Smooth muscle cell (in vitro differentiated cells): ENCODE measurements at regions not wholly inside any gene's neighbourhood (a gene's known extent, or its start where the extent isn't known, plus 50 kb on each side); places are given as distances from the start of the nearest gene placed in this dataset.
A peak's percentile ranks its signal among the peaks of the same experiment; 100 is the strongest.

Source experiments
- DNase-seq: peaks from one replicate; lab custom pipeline; 2025; ENCODE audit not compliant: unreplicated experiment; lab: John Stamatoyannopoulos, UW
- H2AFZ ChIP-seq: fragments of 200-600 bp; sonication (generic); 2 replicates; pipeline ENCODE4 v1.6.0; 2016; ENCODE audit warnings: antibody characterized with exemption, low read depth, mild to moderate bottlenecking
- H3F3A ChIP-seq: fragments of 200-600 bp; sonication (generic); 2 replicates; pipeline ENCODE4 v1.6.0; 2017; ENCODE audit warnings: antibody characterized with exemption, low read depth
- H3K27ac ChIP-seq: fragments of 200-600 bp; sonication (generic); 2 replicates; pipeline ENCODE4 v1.5.1; 2016; ENCODE audit warnings: low read depth, mild to moderate bottlenecking
- H3K27me3 ChIP-seq: fragments of 200-600 bp; sonication (generic); 2 replicates; pipeline ENCODE4 v1.6.1; 2016; ENCODE audit warnings: low read depth, mild to moderate bottlenecking
- H3K36me3 ChIP-seq: fragments of 200-600 bp; sonication (generic); 2 replicates; pipeline ENCODE4 v1.5.1; 2016; ENCODE audit warnings: low read depth
- H3K4me1 ChIP-seq: fragments of 200-600 bp; sonication (generic); 2 replicates; pipeline ENCODE4 v1.5.1; 2016; ENCODE audit warnings: low read depth
- H3K4me2 ChIP-seq: fragments of 200-600 bp; sonication (generic); 2 replicates; pipeline ENCODE4 v1.6.0; 2016; ENCODE audit warnings: mild to moderate bottlenecking
- H3K4me3 ChIP-seq: fragments of 200-600 bp; sonication (generic); 2 replicates; pipeline ENCODE4 v1.5.1; 2016; ENCODE audit warnings: mild to moderate bottlenecking
- H3K79me2 ChIP-seq: fragments of 200-600 bp; sonication (generic); 2 replicates; pipeline ENCODE4 v1.6.0; 2016; ENCODE audit warnings: low read depth, mild to moderate bottlenecking
- H3K9ac ChIP-seq: fragments of 200-600 bp; sonication (generic); 2 replicates; pipeline ENCODE4 v1.6.0; 2016; ENCODE audit warnings: low read depth
- H3K9me3 ChIP-seq: fragments of 200-600 bp; sonication (generic); replicated peaks from 2 replicates; pipeline ENCODE4 v1.5.1; 2016; ENCODE audit warnings: low read depth
- H4K20me1 ChIP-seq: fragments of 200-600 bp; sonication (generic); 2 replicates; pipeline ENCODE4 v1.6.0; 2016; ENCODE audit warnings: low read depth
- CTCF ChIP-seq: fragments of 200-600 bp; sonication (generic); IDR thresholded peaks from 2 replicates; pipeline ENCODE4 v1.5.1; 2017; ENCODE audit warnings: borderline replicate concordance, mild to moderate bottlenecking, antibody characterized with exemption; ENCODE audit not compliant: insufficient read depth, poor library complexity, severe bottlenecking
- WGBS: methylation state at CpG from one replicate; pipeline ENCODE4 v1.1.7; 2016; ENCODE audit warnings: low lambda C conversion rate; 5-methylcytosine and 5-hydroxymethylcytosine counted together

- peaks cover 9% of the 10 kb centered on the region for H3K27me3 ChIP-seq
- DNase-seq = no peak
- H3K36me3 ChIP-seq = no peaks in the 10 kb centered on the region
- H3K4me3 ChIP-seq = no peak overlapping the region
- no peak for TF ChIP-seq CTCF
- peak overlapping the region; percentile 53 for H3K4me2 ChIP-seq
- WGBS = 56% methylated on average over 7 of the region's 7 CpGs
- H3K9me3 ChIP-seq = no peaks in the 10 kb centered on the region
- no peak overlapping the region for H2AFZ ChIP-seq
- H3K79me2 ChIP-seq = no peaks in the 10 kb centered on the region
- H3K27ac ChIP-seq = no peak overlapping the region
- H4K20me1 ChIP-seq = no peaks in the 10 kb centered on the region
- H3K9ac ChIP-seq = no peak overlapping the region
- no peaks in the 10 kb centered on the region for H3F3A ChIP-seq
- no peaks in the 10 kb centered on the region for H3K4me1 ChIP-seq
Observed at GRCh38 chr2:37856101-37856751, 68.9 kb upstream of the RMDN2 start.

GRCh38 chr2:37857575-37858399, 67.3 kb upstream of the RMDN2 start:
- no peak overlapping the region for H3K4me2 ChIP-seq
- H3K79me2 ChIP-seq = no peaks in the 10 kb centered on the region
- H3K4me1 ChIP-seq = no peaks in the 10 kb centered on the region
- no peak overlapping the region for H3K9ac ChIP-seq
- no peak overlapping the region for H3K4me3 ChIP-seq
- no peaks in the 10 kb centered on the region for H3K9me3 ChIP-seq
- no peaks in the 10 kb centered on the region for H3F3A ChIP-seq
- H3K27ac ChIP-seq = no peak overlapping the region
- WGBS = 90% methylated on average over 11 of the region's 11 CpGs
- no peak for TF ChIP-seq CTCF
- DNase-seq = no peak
- H2AFZ ChIP-seq = peak overlapping the region; percentile 40
- H3K27me3 ChIP-seq = peaks cover 18% of the 10 kb centered on the region
- no peaks in the 10 kb centered on the region for H3K36me3 ChIP-seq
- H4K20me1 ChIP-seq = no peaks in the 10 kb centered on the region

GRCh38 chr2:37858400-37858711, 66.7 kb upstream of the RMDN2 start:
- H3K4me1 ChIP-seq = no peaks in the 10 kb centered on the region
- H2AFZ ChIP-seq = peak overlapping the region; percentile 40
- WGBS = 45% methylated on average over 2 of the region's 2 CpGs
- no peaks in the 10 kb centered on the region for H3K79me2 ChIP-seq
- H3K9ac ChIP-seq = no peak overlapping the region
- no peak overlapping the region for H3K4me2 ChIP-seq
- no peak for DNase-seq
- no peaks in the 10 kb centered on the region for H3F3A ChIP-seq
- H4K20me1 ChIP-seq = no peaks in the 10 kb centered on the region
- no peak overlapping the region for H3K4me3 ChIP-seq
- no peaks in the 10 kb centered on the region for H3K9me3 ChIP-seq
- peaks cover 20% of the 10 kb centered on the region for H3K27me3 ChIP-seq
- TF ChIP-seq CTCF = no peak
- H3K27ac ChIP-seq = no peak overlapping the region
- no peaks in the 10 kb centered on the region for H3K36me3 ChIP-seq

GRCh38 chr2:37858725-37859267, 66.3 kb upstream of the RMDN2 start:
- Histone ChIP-seq H3K27me3 (peaks cover 25% of the 10 kb centered on the region), H3K9ac (no peak overlapping the region), H3K4me2 (no peak overlapping the region), H3K36me3 (no peaks in the 10 kb centered on the region), H3F3A (no peaks in the 10 kb centered on the region), H3K79me2 (no peaks in the 10 kb centered on the region), H3K27ac (no peak overlapping the region), H3K9me3 (no peaks in the 10 kb centered on the region), H3K4me3 (no peak overlapping the region), H4K20me1 (no peaks in the 10 kb centered on the region), H2AFZ (peak overlapping the region; percentile 40), H3K4me1 (no peaks in the 10 kb centered on the region)
- DNase-seq = no peak
- WGBS = 78% methylated on average over 5 of the region's 5 CpGs
- TF ChIP-seq CTCF = no peak
